Epithelial cell of proximal tubule (primary cell): ENCODE measurements at regions not wholly inside any gene's neighbourhood (a gene's known extent, or its start where the extent isn't known, plus 50 kb on each side); places are given as distances from the start of the nearest gene placed in this dataset.

Source experiments
- DNase-seq: peaks from one replicate; pipeline ENCODE4 v3.0.0-alpha.2; 2011; ENCODE audit warnings: low read depth
- H3K4me3 ChIP-seq: 2 replicates; pipeline ENCODE4 v1.5.1; 2011; ENCODE audit warnings: low read depth, mild to moderate bottlenecking, low read length
- CTCF ChIP-seq: conservative IDR thresholded peaks from 2 replicates; pipeline ENCODE4 v1.5.1; 2012; ENCODE audit warnings: low read depth, mild to moderate bottlenecking, low read length

DNA sequence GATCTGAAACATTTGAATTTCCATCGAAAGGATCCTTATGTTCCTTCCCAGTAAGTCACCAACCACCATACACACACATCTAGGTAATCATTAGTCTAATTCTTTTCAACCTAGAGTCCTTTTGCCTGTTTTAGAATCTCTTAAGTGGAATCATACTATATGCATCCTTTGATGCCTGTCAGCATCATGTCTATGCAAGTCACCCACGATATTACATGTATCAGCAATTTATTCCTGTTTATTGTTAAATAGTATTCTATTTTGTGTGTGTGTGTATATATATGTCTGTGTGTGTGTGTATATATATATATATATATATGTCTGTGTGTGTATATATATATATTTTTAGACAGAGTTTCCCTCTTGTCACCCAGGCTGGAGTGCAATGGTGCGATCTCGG, 78.9 kb upstream of the RPH3AL start:
- no peak overlapping the region for H3K4me3 ChIP-seq
- TF ChIP-seq CTCF = no peak
- no peak for DNase-seq

GRCh38 chr17:429589-429988, 77.0 kb upstream of the RPH3AL start:
- TF ChIP-seq CTCF = no peak
- no peak overlapping the region for H3K4me3 ChIP-seq
- DNase-seq = no peak

GRCh38 chr17:428414-428813, 75.8 kb upstream of the RPH3AL start:
- H3K4me3 ChIP-seq = no peak overlapping the region
- DNase-seq = no peak
- no peak for TF ChIP-seq CTCF

GRCh38 chr17:427891-428290, 75.3 kb upstream of the RPH3AL start:
- no peak for DNase-seq
- H3K4me3 ChIP-seq = no peak overlapping the region
- TF ChIP-seq CTCF = no peak

- no peak overlapping the region for H3K4me3 ChIP-seq
- no peak for DNase-seq
- no peak for TF ChIP-seq CTCF
Observed at GRCh38 chr17:427327-427726, 74.7 kb upstream of the RPH3AL start.

- DNase-seq = no peak
- no peak overlapping the region for H3K4me3 ChIP-seq
- no peak for TF ChIP-seq CTCF
Observed at GRCh38 chr17:422196-422930, 69.8 kb upstream of the RPH3AL start.

DNA sequence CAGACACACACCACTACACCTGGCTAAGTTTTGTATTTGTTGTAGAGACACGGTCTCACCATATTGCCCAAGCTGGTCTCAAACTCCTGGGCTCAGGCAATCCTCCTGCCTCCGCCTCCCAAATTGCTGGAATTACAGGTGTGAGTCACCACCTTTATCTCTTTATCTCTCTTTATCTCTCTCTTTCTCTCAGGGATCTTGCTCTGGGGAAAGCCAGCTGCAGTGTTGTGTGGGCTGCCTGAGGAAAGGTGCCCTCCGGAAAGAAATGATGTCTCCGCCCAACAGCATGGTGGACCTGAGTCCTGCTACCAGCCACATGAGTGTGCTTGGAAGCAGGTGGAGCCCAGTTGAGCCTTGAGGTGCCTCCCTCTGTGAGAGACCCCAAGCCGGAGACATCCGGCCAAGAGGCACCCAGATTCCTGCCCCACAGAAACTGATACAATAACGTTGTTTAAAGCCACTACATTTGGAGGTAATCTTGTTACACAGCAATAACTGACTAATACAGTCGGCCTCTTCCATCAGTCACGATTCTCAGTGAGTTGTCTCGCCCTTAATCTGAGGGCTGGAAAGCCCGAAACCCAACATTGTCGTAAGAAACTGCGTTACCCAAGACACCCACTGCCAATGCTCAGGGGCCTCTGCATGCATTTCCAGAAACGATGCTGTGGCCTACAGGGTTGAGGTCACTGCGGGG, 68.0 kb upstream of the RPH3AL start:
- DNase-seq = no peak
- H3K4me3 ChIP-seq = no peak overlapping the region
- TF ChIP-seq CTCF = no peak
